Kidney tubule cell (primary cell): ENCODE measurements at regions not wholly inside any gene's neighbourhood (a gene's known extent, or its start where the extent isn't known, plus 50 kb on each side); places are given as distances from the start of the nearest gene placed in this dataset.

Experiments used
- DNase-seq: peaks from one replicate; pipeline ENCODE4 v3.0.0-alpha.2; 2018; ENCODE audit warnings: low spot score

- DNase-seq, result peak; percentile 62
These were observed 69.6 kb downstream of the MDH1 start for GRCh38 chr2:63658176-63658968.

GRCh38 chr2:63660060-63660459 is 71.3 kb downstream of the MDH1 start:
- DNase-seq, result no peak

- DNase-seq, result peak; percentile 72
These were observed 72.3 kb downstream of the MDH1 start for GRCh38 chr2:63661076-63661475.

GRCh38 chr2:63662028-63662804 is 73.5 kb downstream of the MDH1 start:
- DNase-seq, result no peak

GRCh38 chr2:63663013-63663864 is 74.5 kb downstream of the MDH1 start:
- no peak for DNase-seq

- no peak for DNase-seq
These were observed 76.3 kb downstream of the MDH1 start for GRCh38 chr2:63665091-63665490.

- DNase-seq, result no peak
These were observed 77.2 kb downstream of the MDH1 start for GRCh38 chr2:63665846-63666475.

- no peak for DNase-seq
These were observed 78.5 kb downstream of the MDH1 start for GRCh38 chr2:63667132-63667700.

GRCh38 chr2:63668000-63668399 is 79.2 kb downstream of the MDH1 start:
- no peak for DNase-seq

GRCh38 chr2:63668466-63668865 is 79.7 kb downstream of the MDH1 start:
- DNase-seq, result no peak

- DNase-seq, result no peak
These were observed 80.8 kb downstream of the MDH1 start for GRCh38 chr2:63669596-63669995.

GRCh38 chr2:63673865-63674533 is 85.2 kb downstream of the MDH1 start:
- DNase-seq, result no peak

- DNase-seq, result no peak
These were observed 86.3 kb downstream of the MDH1 start for GRCh38 chr2:63675026-63675425.

GRCh38 chr2:63676135-63676534 is 87.4 kb downstream of the MDH1 start:
- DNase-seq, result no peak

GRCh38 chr2:63678085-63678484 is 89.3 kb downstream of the MDH1 start:
- no peak for DNase-seq

- DNase-seq, result no peak
These were observed 89.8 kb downstream of the MDH1 start for GRCh38 chr2:63678551-63678950.

- DNase-seq, result no peak
These were observed 90.6 kb downstream of the MDH1 start for GRCh38 chr2:63679252-63679855.

- no peak for DNase-seq
These were observed 91.7 kb downstream of the MDH1 start for GRCh38 chr2:63680455-63680854.

- DNase-seq, result no peak
These were observed 93.1 kb downstream of the MDH1 start for GRCh38 chr2:63681896-63682295.

GRCh38 chr2:63692002-63692606 is 103.3 kb downstream of the MDH1 start:
- peak; percentile 69 for DNase-seq
